ENCODE measurements at regions not wholly inside any gene's neighbourhood (a gene's known extent, or its start where the extent isn't known, plus 50 kb on each side); places are given as distances from the start of the nearest gene placed in this dataset.
"Not testable (repeated sequence)": the region's sequence is repeated elsewhere in the genome, so short reads cannot be mapped to it uniquely, and the experiment has no call there.

GRCh38 chr5:179403426-179404147 is 58.3 kb upstream of the ADAMTS2 start:
- no peak overlapping the region for H3K27ac ChIP-seq (ENCODE audit: low read length)
- no peaks in the 10 kb centered on the region for H3K36me3 ChIP-seq (ENCODE audit: insufficient read depth, low read depth, low read length)
- no peaks in the 10 kb centered on the region for H3K4me1 ChIP-seq (ENCODE audit: insufficient read depth, low read length)
- H3K27me3 ChIP-seq (ENCODE audit: insufficient read depth, low read length): no peaks in the 10 kb centered on the region
- H3K9me3 ChIP-seq (ENCODE audit: insufficient read depth, low read depth, low read length): peaks cover 39% of the 10 kb centered on the region
- no peak overlapping the region for H3K4me3 ChIP-seq (ENCODE audit: low read length)
- no peak overlapping the region for H3K9ac ChIP-seq (ENCODE audit: low read depth, low read length)

- H3K9me3 ChIP-seq (ENCODE audit: insufficient read depth, low read depth, low read length): peaks cover 53% of the 10 kb centered on the region
- not testable (repeated sequence) for H3K4me3 ChIP-seq (ENCODE audit: low read length); H3K27ac ChIP-seq (ENCODE audit: low read length); H3K9ac ChIP-seq (ENCODE audit: low read depth, low read length); H3K27me3 ChIP-seq (ENCODE audit: insufficient read depth, low read length); H3K4me1 ChIP-seq (ENCODE audit: insufficient read depth, low read length); H3K36me3 ChIP-seq (ENCODE audit: insufficient read depth, low read depth, low read length)
These were observed 55.2 kb upstream of the ADAMTS2 start for GRCh38 chr5:179400435-179400834.

- H3K36me3 ChIP-seq (ENCODE audit: insufficient read depth, low read depth, low read length): no peaks in the 10 kb centered on the region
- H3K27me3 ChIP-seq (ENCODE audit: insufficient read depth, low read length): no peaks in the 10 kb centered on the region
- H3K4me3 ChIP-seq (ENCODE audit: low read length): no peak overlapping the region; the same call in 1 of the 2 replicates
- H3K9me3 ChIP-seq (ENCODE audit: insufficient read depth, low read depth, low read length): peaks cover 55% of the 10 kb centered on the region
- no peak overlapping the region for H3K9ac ChIP-seq (ENCODE audit: low read depth, low read length)
- no peaks in the 10 kb centered on the region for H3K4me1 ChIP-seq (ENCODE audit: insufficient read depth, low read length)
- no peak overlapping the region for H3K27ac ChIP-seq (ENCODE audit: low read length)
These were observed 54.8 kb upstream of the ADAMTS2 start for GRCh38 chr5:179400020-179400419.

- not testable (repeated sequence) for H3K9ac ChIP-seq (ENCODE audit: low read depth, low read length); H3K27ac ChIP-seq (ENCODE audit: low read length); H3K4me1 ChIP-seq (ENCODE audit: insufficient read depth, low read length); H3K27me3 ChIP-seq (ENCODE audit: insufficient read depth, low read length); H3K4me3 ChIP-seq (ENCODE audit: low read length); H3K36me3 ChIP-seq (ENCODE audit: insufficient read depth, low read depth, low read length)
- H3K9me3 ChIP-seq (ENCODE audit: insufficient read depth, low read depth, low read length): peaks cover 58% of the 10 kb centered on the region
These were observed 54.1 kb upstream of the ADAMTS2 start for GRCh38 chr5:179399327-179399726.

GRCh38 chr5:179397516-179397915 is 52.3 kb upstream of the ADAMTS2 start:
- H3K4me1 ChIP-seq (ENCODE audit: insufficient read depth, low read length): no peaks in the 10 kb centered on the region
- H3K9ac ChIP-seq (ENCODE audit: low read depth, low read length): no peak overlapping the region
- H3K27ac ChIP-seq (ENCODE audit: low read length): no peak overlapping the region
- no peaks in the 10 kb centered on the region for H3K36me3 ChIP-seq (ENCODE audit: insufficient read depth, low read depth, low read length)
- H3K4me3 ChIP-seq (ENCODE audit: low read length): no peak overlapping the region
- H3K27me3 ChIP-seq (ENCODE audit: insufficient read depth, low read length): no peaks in the 10 kb centered on the region
- H3K9me3 ChIP-seq (ENCODE audit: insufficient read depth, low read depth, low read length): peaks cover 68% of the 10 kb centered on the region

Measured in iPS-20b (cell line).